ENCODE measurements at regions not wholly inside any gene's neighbourhood (a gene's known extent, or its start where the extent isn't known, plus 50 kb on each side); places are given as distances from the start of the nearest gene placed in this dataset.

GRCh38 chr7:47031786-47032535 lies 550.0 kb downstream of the TNS3 start:
- Histone ChIP-seq H3K27me3 (ENCODE audit: control insufficient read depth in 3 of 3, insufficient read depth in 3 of 3, low read length in 3 of 3) (no peaks in the 10 kb centered on the region), H3K9me3 (ENCODE audit: control insufficient read depth in 3 of 3, low read length in 3 of 3) (no peaks in the 10 kb centered on the region), H3K4me3 (ENCODE audit: low read length in 3 of 3) (no peak overlapping the region), H3K4me1 (ENCODE audit: control insufficient read depth in 3 of 3, insufficient read depth in 3 of 3, low read length in 3 of 3) (peaks cover 0 to 5% (median 0%) of the 10 kb centered on the region in 3 donors), H3K27ac (ENCODE audit: low read depth, low read length) (no peak overlapping the region), H3K36me3 (ENCODE audit: control insufficient read depth in 3 of 3, insufficient read depth in 3 of 3, low read length in 3 of 3) (no peaks in the 10 kb centered on the region), H3K9ac (ENCODE audit: low read depth in 1 of 3, low read length in 3 of 3) (no peak overlapping the region)

DNA sequence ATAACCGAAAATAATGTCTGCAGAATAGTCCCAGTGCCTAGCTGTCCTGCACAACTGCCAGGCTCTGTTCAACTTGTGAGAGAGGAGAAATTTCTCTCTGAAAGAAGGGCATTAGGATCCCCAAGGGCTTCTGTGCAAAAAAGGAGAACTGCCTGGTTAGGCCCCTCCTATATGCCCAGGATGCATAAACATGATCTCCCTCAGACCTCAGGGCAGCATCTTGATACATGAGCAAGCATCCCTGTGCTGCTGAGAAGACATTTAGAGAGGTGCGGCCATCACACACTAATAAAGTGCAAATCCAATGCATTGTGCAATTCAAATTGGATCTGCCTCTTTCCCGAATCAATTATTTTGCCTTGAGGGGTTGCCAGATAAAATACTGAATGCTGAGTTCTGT lies 553.6 kb downstream of the TNS3 start:
- H3K4me3 ChIP-seq (ENCODE audit: low read length in 3 of 3): no peak overlapping the region
- no peaks in the 10 kb centered on the region for H3K27me3 ChIP-seq (ENCODE audit: control insufficient read depth in 3 of 3, insufficient read depth in 3 of 3, low read length in 3 of 3)

GRCh38 chr7:47027695-47028240 lies 554.1 kb downstream of the TNS3 start:
- Histone ChIP-seq H3K4me3 (ENCODE audit: low read length in 3 of 3) (no peak overlapping the region), H3K4me1 (ENCODE audit: control insufficient read depth in 3 of 3, insufficient read depth in 3 of 3, low read length in 3 of 3) (peaks cover 0 to 5% (median 0%) of the 10 kb centered on the region in 3 donors), H3K27ac (ENCODE audit: low read depth, low read length) (no peak overlapping the region), H3K36me3 (ENCODE audit: control insufficient read depth in 3 of 3, insufficient read depth in 3 of 3, low read length in 3 of 3) (no peaks in the 10 kb centered on the region), H3K27me3 (ENCODE audit: control insufficient read depth in 3 of 3, insufficient read depth in 3 of 3, low read length in 3 of 3) (no peaks in the 10 kb centered on the region), H3K9me3 (ENCODE audit: control insufficient read depth in 3 of 3, low read length in 3 of 3) (no peaks in the 10 kb centered on the region), H3K9ac (ENCODE audit: low read depth in 1 of 3, low read length in 3 of 3) (no peak overlapping the region)

More for the DNA sequence above, 553.6 kb downstream of the TNS3 start:
- H3K9me3 ChIP-seq (ENCODE audit: control insufficient read depth in 3 of 3, low read length in 3 of 3): no peaks in the 10 kb centered on the region
- no peak overlapping the region for H3K27ac ChIP-seq (ENCODE audit: low read depth, low read length)
- H3K36me3 ChIP-seq (ENCODE audit: control insufficient read depth in 3 of 3, insufficient read depth in 3 of 3, low read length in 3 of 3): no peaks in the 10 kb centered on the region
- no peak overlapping the region for H3K9ac ChIP-seq (ENCODE audit: low read depth in 1 of 3, low read length in 3 of 3)
- peaks cover 0 to 5% (median 0%) of the 10 kb centered on the region in 3 donors for H3K4me1 ChIP-seq (ENCODE audit: control insufficient read depth in 3 of 3, insufficient read depth in 3 of 3, low read length in 3 of 3)

GRCh38 chr7:47026780-47027361 lies 555.0 kb downstream of the TNS3 start:
- H3K27me3 ChIP-seq (ENCODE audit: control insufficient read depth in 3 of 3, insufficient read depth in 3 of 3, low read length in 3 of 3): no peaks in the 10 kb centered on the region
- no peaks in the 10 kb centered on the region for H3K9me3 ChIP-seq (ENCODE audit: control insufficient read depth in 3 of 3, low read length in 3 of 3)
- H3K4me1 ChIP-seq (ENCODE audit: control insufficient read depth in 3 of 3, insufficient read depth in 3 of 3, low read length in 3 of 3): peaks cover 0 to 5% (median 0%) of the 10 kb centered on the region in 3 donors
- no peak overlapping the region for H3K27ac ChIP-seq (ENCODE audit: low read depth, low read length)
- H3K36me3 ChIP-seq (ENCODE audit: control insufficient read depth in 3 of 3, insufficient read depth in 3 of 3, low read length in 3 of 3): no peaks in the 10 kb centered on the region
- no peak overlapping the region for H3K9ac ChIP-seq (ENCODE audit: low read depth in 1 of 3, low read length in 3 of 3)
- no peak overlapping the region for H3K4me3 ChIP-seq (ENCODE audit: low read length in 3 of 3)

DNA sequence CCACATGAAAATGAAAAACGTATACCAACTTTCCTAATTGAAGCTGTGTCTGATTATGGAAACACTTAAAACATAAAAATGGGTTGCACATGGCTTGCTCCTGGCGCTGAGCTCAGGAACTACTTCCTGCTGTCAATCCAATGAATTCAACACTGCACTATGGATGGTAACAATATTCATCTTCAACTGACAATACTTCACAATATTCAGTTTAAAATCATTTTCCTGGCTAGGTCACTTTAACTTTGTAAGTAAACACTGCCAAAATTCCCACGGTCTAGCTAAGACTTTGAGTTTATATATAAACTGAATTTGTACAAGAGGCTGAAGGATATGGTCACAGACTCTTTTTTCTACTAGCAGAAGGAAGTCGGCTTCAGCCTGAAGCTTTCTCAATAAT lies 556.9 kb downstream of the TNS3 start:
- Histone ChIP-seq H3K27ac (ENCODE audit: low read depth, low read length) (no peak overlapping the region), H3K4me1 (ENCODE audit: control insufficient read depth in 3 of 3, insufficient read depth in 3 of 3, low read length in 3 of 3) (peaks cover 0 to 5% (median 0%) of the 10 kb centered on the region in 3 donors), H3K9me3 (ENCODE audit: control insufficient read depth in 3 of 3, low read length in 3 of 3) (no peaks in the 10 kb centered on the region), H3K27me3 (ENCODE audit: control insufficient read depth in 3 of 3, insufficient read depth in 3 of 3, low read length in 3 of 3) (no peaks in the 10 kb centered on the region), H3K36me3 (ENCODE audit: control insufficient read depth in 3 of 3, insufficient read depth in 3 of 3, low read length in 3 of 3) (no peaks in the 10 kb centered on the region), H3K4me3 (ENCODE audit: low read length in 3 of 3) (no peak overlapping the region), H3K9ac (ENCODE audit: low read depth in 1 of 3, low read length in 3 of 3) (no peak overlapping the region)

DNA sequence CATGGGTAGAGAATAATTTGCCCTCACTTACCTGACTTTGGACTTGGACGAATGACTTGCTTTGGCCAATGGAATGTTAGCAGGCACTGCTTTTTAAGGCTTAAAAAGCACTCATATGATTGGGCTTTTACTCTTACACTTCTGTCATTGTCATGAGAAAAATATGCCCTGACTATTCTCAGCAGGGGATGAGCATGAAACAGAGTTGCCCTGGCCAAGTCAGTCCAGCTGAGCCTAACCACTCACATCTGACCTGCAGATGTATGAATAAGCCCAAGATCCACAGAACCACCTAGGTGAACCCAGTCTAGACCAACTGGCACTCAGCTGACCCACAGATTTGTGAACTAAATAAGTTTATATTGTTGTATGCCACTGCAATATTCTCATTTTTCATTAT lies 573.5 kb downstream of the TNS3 start:
- Histone ChIP-seq H3K9me3 (ENCODE audit: control insufficient read depth in 3 of 3, low read length in 3 of 3) (no peaks in the 10 kb centered on the region), H3K9ac (ENCODE audit: low read depth in 1 of 3, low read length in 3 of 3) (no peak overlapping the region), H3K4me1 (ENCODE audit: control insufficient read depth in 3 of 3, insufficient read depth in 3 of 3, low read length in 3 of 3) (no peaks in the 10 kb centered on the region), H3K27me3 (ENCODE audit: control insufficient read depth in 3 of 3, insufficient read depth in 3 of 3, low read length in 3 of 3) (no peaks in the 10 kb centered on the region), H3K4me3 (ENCODE audit: low read length in 3 of 3) (no peak overlapping the region), H3K27ac (ENCODE audit: low read depth, low read length) (no peak overlapping the region), H3K36me3 (ENCODE audit: control insufficient read depth in 3 of 3, insufficient read depth in 3 of 3, low read length in 3 of 3) (no peaks in the 10 kb centered on the region)

DNA sequence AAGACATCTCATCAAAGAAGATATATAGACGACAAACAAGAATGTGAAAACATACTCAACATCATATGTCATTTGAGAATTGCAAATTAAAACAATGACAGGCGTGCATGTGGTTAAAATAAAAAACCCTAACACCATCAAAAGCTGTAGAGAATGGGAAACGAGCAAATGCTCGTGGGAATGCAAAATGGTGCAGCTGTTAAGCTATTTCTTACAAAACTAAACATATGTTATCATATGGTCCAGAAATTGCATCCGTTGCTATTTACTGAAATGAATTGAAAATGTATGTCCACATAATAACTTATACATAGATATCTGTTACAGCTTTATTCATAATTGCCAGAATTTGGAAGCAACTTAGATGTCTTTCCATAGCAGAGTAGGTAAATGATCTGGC lies 574.4 kb downstream of the TNS3 start:
- no peak overlapping the region for H3K9ac ChIP-seq (ENCODE audit: low read depth in 1 of 3, low read length in 3 of 3)
- no peaks in the 10 kb centered on the region for H3K36me3 ChIP-seq (ENCODE audit: control insufficient read depth in 3 of 3, insufficient read depth in 3 of 3, low read length in 3 of 3)
- H3K27me3 ChIP-seq (ENCODE audit: control insufficient read depth in 3 of 3, insufficient read depth in 3 of 3, low read length in 3 of 3): no peaks in the 10 kb centered on the region
- no peak overlapping the region for H3K27ac ChIP-seq (ENCODE audit: low read depth, low read length)
- no peaks in the 10 kb centered on the region for H3K9me3 ChIP-seq (ENCODE audit: control insufficient read depth in 3 of 3, low read length in 3 of 3)
- H3K4me1 ChIP-seq (ENCODE audit: control insufficient read depth in 3 of 3, insufficient read depth in 3 of 3, low read length in 3 of 3): no peaks in the 10 kb centered on the region
- no peak overlapping the region for H3K4me3 ChIP-seq (ENCODE audit: low read length in 3 of 3)

GRCh38 chr7:47000561-47000960 lies 581.4 kb downstream of the TNS3 start:
- no peaks in the 10 kb centered on the region for H3K27me3 ChIP-seq (ENCODE audit: control insufficient read depth in 3 of 3, insufficient read depth in 3 of 3, low read length in 3 of 3)
- peaks cover 0 to 2% (median 0%) of the 10 kb centered on the region in 3 donors for H3K9me3 ChIP-seq (ENCODE audit: control insufficient read depth in 3 of 3, low read length in 3 of 3)
- no peak overlapping the region for H3K27ac ChIP-seq (ENCODE audit: low read depth, low read length)
- H3K9ac ChIP-seq (ENCODE audit: low read depth in 1 of 3, low read length in 3 of 3): no peak overlapping the region
- H3K4me1 ChIP-seq (ENCODE audit: control insufficient read depth in 3 of 3, insufficient read depth in 3 of 3, low read length in 3 of 3): no peaks in the 10 kb centered on the region
- H3K4me3 ChIP-seq (ENCODE audit: low read length in 3 of 3): no peak overlapping the region
- no peaks in the 10 kb centered on the region for H3K36me3 ChIP-seq (ENCODE audit: control insufficient read depth in 3 of 3, insufficient read depth in 3 of 3, low read length in 3 of 3)

DNA sequence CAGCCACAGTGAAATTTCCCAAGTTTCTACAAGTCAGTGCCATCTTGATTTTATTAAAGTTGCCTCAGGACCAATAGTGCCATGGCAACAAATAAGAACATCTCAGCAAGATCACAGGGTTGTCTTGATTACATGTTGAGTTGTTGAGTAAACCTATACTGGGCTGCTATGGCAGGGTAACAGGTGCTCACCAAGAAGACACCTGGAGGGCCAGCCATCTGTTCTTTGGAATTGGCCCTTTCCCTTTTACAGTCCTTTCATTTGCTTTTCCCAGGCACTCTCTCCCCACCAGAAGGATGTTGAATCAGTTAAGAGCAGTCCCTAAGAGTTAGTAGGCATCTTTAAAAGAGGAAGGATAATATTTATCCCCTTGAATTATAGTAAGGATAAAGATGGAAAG lies 582.0 kb downstream of the TNS3 start:
- Histone ChIP-seq H3K4me3 (ENCODE audit: low read length in 3 of 3) (no peak overlapping the region), H3K9me3 (ENCODE audit: control insufficient read depth in 3 of 3, low read length in 3 of 3) (peaks cover 0 to 2% (median 0%) of the 10 kb centered on the region in 3 donors), H3K27ac (ENCODE audit: low read depth, low read length) (no peak overlapping the region), H3K36me3 (ENCODE audit: control insufficient read depth in 3 of 3, insufficient read depth in 3 of 3, low read length in 3 of 3) (no peaks in the 10 kb centered on the region), H3K4me1 (ENCODE audit: control insufficient read depth in 3 of 3, insufficient read depth in 3 of 3, low read length in 3 of 3) (no peaks in the 10 kb centered on the region), H3K27me3 (ENCODE audit: control insufficient read depth in 3 of 3, insufficient read depth in 3 of 3, low read length in 3 of 3) (no peaks in the 10 kb centered on the region), H3K9ac (ENCODE audit: low read depth in 1 of 3, low read length in 3 of 3) (no peak overlapping the region)

DNA sequence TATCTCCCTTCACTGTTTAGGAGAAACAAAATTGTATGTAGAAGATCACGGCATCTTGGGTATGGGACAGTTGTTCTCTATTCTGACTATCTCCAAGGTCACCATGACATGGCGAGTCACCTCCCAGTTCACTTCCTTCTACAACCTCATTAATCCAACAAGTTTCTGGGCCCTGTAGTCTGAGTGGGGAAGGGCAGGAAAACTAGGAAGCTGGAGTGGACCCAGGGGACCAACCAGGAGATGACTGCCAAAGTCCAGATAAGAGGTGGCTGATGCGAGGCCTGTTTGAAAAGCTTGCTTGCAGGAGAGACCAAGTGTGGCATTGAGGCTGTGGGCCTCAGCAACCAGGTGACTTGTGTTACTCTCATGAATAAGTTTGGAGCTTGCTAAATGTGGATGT lies 584.9 kb downstream of the TNS3 start:
- Histone ChIP-seq H3K4me1 (ENCODE audit: control insufficient read depth in 3 of 3, insufficient read depth in 3 of 3, low read length in 3 of 3) (no peaks in the 10 kb centered on the region), H3K27me3 (ENCODE audit: control insufficient read depth in 3 of 3, insufficient read depth in 3 of 3, low read length in 3 of 3) (no peaks in the 10 kb centered on the region), H3K36me3 (ENCODE audit: control insufficient read depth in 3 of 3, insufficient read depth in 3 of 3, low read length in 3 of 3) (no peaks in the 10 kb centered on the region), H3K9ac (ENCODE audit: low read depth in 1 of 3, low read length in 3 of 3) (no peak overlapping the region), H3K9me3 (ENCODE audit: control insufficient read depth in 3 of 3, low read length in 3 of 3) (peaks cover 0 to 2% (median 0%) of the 10 kb centered on the region in 3 donors), H3K4me3 (ENCODE audit: low read length in 3 of 3) (no peak overlapping the region), H3K27ac (ENCODE audit: low read depth, low read length) (no peak overlapping the region)

Measured in skeletal muscle tissue (tissue), 3 donors.